SK-MEL-5 (cell line): ENCODE measurements at regions not wholly inside any gene's neighbourhood (a gene's known extent, or its start where the extent isn't known, plus 50 kb on each side); places are given as distances from the start of the nearest gene placed in this dataset.
A peak's percentile ranks its signal among the peaks of the same experiment; 100 is the strongest.
"Not testable (repeated sequence)": the region's sequence is repeated elsewhere in the genome, so short reads cannot be mapped to it uniquely, and the experiment has no call there.

Experiments used
- DNase-seq: peaks from one replicate; pipeline ENCODE4 v3.0.0-alpha.2; 2016; ENCODE audit warnings: low read depth, low spot score
- in situ Hi-C: cut with HindIII; loops from 2 replicates; pipeline ENCODE4 v1.10.0; 2016; ENCODE audit warnings: low sequenced_read_pairs, high pct_unique_total_duplicates, low pct_unique_long_range_greater_than_20kb

DNA sequence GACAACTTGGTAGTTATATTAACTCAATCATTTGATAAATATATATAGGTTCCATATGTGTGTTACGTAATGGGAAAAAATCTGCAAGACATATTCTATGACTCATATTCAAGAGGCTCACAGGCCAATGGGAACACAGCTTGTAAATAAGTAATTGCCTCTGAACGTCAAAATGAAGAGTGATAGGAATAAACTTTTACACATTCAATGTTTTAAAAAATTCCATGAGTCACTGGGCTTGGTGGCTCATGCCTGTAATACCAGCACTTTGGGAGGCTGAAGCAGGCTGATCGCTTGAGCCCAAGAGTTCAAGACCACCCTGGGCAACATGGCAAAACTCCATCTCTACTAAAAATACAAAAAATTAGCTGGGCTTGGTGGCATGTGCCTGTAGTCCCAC, 209.4 kb upstream of the MCHR2 start:
- no peak for DNase-seq
- in situ Hi-C loops, result no loop called here

DNA sequence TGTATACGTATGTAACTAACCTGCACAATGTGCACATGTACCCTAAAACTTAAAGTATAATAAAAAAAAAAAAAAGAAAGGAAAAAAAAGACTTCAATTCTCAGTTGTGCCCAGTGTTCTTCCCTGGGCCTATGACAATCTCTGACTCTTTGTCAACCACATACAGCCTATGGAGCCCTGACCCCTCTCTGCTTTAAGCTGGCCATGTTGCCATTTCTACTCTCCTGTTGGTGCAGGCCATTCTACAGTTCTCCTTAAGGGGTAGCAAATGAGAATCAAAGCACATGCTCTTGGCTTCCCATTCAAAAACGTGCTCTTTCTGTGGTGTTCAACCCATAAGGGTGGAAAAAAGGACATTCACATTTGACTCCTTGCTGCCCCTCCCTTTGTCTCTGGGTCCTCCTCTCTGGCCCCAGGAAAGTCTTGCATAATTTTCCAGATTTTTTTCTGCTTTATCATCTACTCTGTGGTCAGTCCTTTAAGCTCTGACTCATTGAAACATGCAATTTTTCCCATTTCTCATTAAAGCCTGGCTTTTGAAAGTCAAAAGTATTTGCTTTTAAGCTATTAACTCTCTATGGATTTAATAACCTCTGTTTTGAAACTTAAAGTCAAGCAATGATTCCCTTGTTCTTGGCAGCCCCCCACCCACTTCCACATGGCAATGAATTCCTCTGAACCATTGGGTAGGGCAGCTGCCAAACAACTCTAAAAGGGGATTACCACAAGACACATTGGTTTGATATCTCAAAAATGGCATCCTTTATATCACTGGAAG, 208.6 kb upstream of the MCHR2 start:
- peak; percentile 10 for DNase-seq
- in situ Hi-C loops, result no loop called here

DNA sequence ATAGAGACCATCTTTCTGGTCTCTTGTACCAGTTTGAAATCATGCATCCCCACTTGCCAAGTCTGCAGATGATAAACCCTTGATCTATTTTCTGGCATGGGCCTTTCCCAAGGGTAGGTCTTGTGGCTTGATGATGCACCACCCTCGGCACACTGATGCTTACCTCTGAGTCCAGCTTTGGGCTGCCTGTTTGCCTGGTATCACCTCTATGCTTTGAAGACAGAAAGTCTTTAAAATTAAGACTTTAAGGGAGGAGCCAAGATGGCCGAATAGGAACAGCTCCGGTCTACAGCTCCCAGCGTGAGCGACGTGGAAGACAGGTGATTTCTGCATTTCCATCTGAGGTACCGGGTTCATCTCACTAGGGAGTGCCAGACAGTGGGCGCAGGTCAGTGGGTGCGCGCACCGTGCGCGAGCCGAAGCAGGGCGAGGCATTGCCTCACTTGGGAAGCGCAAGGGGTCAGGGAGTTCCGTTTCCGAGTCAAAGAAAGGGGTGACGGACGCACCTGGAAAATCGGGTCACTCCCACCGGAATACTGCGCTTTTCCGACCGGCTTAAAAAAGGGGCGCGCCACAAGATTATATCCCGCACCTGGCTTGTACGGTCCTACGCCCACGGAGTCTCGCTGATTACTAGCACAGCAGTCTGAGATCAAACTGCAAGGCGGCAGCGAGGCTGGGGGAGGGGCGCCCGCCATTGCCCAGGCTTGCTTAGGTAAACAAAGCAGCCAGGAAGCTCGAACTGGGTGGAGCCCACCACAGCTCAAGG, 202.4 kb upstream of the MCHR2 start:
- DNase-seq, in situ Hi-C loops: not testable (repeated sequence)

- DNase-seq, in situ Hi-C loops: not testable (repeated sequence)
Observed at GRCh38 chr6:100195244-100195643, 201.2 kb upstream of the MCHR2 start.

DNA sequence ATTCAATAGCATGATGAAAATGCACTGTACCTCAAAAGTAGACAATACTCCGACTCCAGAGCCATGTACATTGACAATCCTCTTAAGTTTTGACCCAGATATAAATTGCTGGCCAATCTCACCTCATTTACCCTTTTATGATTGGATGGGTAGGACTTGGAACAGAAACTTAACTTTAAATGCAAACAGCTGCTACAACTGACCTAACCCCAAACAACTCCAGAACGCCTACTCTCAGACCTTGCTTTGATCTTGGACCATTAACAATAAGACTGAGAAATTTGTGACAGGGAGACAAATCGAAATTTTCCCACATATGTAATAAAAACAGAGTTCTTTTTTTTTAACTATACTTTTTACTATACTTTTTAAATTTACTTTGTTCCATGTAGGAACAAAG, 200.5 kb upstream of the MCHR2 start:
- DNase-seq, result no peak
- in situ Hi-C loops, result no loop called here

GRCh38 chr6:100188754-100189153, 194.7 kb upstream of the MCHR2 start:
- no peak for DNase-seq
- in situ Hi-C loops, result no loop called here

- in situ Hi-C loops, result no loop called here
- DNase-seq, result no peak
Observed at GRCh38 chr6:100186552-100186951, 192.5 kb upstream of the MCHR2 start.

DNA sequence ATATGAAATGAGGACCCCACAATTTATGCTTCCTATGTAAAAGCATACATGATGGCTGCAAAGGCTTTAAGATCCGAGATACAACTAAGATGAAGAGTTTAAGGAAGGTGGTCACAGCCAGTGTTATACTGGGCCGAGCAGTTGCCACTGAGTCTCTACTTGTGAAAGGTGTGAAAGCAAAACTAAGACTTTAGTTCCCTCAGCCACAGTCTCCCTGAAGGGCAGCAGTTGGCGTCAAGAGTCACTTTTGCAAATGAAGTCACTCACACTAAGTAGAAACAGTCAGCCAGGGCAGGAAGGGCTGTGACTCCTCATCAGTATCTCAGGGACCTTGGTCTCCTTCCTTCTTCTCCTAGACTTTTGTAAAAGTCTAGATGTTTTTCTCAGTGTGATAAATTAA, 191.6 kb upstream of the MCHR2 start:
- DNase-seq, result no peak
- in situ Hi-C loops, result no loop called here

- DNase-seq, result no peak
- in situ Hi-C loops, result no loop called here
Observed at GRCh38 chr6:100184473-100184872, 190.4 kb upstream of the MCHR2 start.

GRCh38 chr6:100182313-100182712, 188.3 kb upstream of the MCHR2 start:
- in situ Hi-C loops, result no loop called here
- DNase-seq, result no peak

- DNase-seq, result no peak
- in situ Hi-C loops, result no loop called here
Observed at GRCh38 chr6:100181309-100181708, 187.3 kb upstream of the MCHR2 start.

- in situ Hi-C loops, result no loop called here
- no peak for DNase-seq
Observed at GRCh38 chr6:100179576-100179975, 185.6 kb upstream of the MCHR2 start.

- DNase-seq, result no peak
- in situ Hi-C loops, result no loop called here
Observed at GRCh38 chr6:100177956-100178355, 183.9 kb upstream of the MCHR2 start.

GRCh38 chr6:100176951-100177710, 183.1 kb upstream of the MCHR2 start:
- no peak for DNase-seq
- in situ Hi-C loops, result no loop called here

GRCh38 chr6:100176311-100176950, 182.4 kb upstream of the MCHR2 start:
- DNase-seq, result peak; percentile 50
- in situ Hi-C loops, result no loop called here

DNA sequence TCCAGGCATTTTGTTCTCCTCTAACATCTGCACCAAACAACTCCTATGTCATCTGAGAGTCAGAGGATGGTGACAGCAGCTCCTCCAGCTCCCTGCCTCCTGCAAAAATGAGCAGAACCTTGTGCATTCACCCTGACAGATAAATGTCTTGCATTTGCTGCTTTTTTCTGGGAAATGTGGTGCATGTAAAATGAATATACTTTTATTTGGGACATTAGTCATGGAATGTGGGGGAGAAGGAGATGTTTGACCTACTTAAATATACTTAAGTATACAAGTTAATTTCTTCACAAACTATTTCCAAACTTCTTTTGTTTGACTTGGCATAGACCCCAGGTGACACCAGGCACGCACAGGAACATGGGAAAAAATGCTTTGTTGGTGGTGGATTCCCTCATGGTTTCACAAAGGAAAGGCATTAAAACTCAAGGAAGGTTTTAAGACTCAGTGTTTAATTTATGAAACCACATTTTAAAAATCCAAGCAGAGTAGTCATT, 181.8 kb upstream of the MCHR2 start:
- in situ Hi-C loops, result no loop called here
- no peak for DNase-seq

DNA sequence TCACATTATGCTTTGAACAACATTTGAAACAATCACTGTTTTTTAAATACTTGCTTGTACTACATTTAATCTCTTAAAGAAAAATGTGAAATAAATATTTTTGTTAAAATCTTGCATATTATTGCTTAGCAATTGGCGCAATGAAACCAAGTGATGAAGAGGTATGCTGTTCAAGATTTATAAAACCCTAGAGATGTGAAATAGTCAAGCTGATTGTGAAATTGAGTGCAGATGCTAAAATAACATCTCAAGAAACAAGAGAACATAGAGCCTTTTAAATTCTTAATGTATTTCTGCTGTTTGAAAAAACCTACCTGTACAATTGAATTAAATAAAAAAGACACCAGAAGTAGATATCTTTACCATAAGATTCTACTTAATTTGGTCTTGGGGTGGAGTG, 179.2 kb upstream of the MCHR2 start:
- DNase-seq, result no peak
- in situ Hi-C loops, result no loop called here

- in situ Hi-C loops, result no loop called here
Observed at GRCh38 chr6:100172322-100172713, 178.3 kb upstream of the MCHR2 start.

More at GRCh38 chr6:100172322-100172713, 178.3 kb upstream of the MCHR2 start:
- DNase-seq, result no peak
